Transverse colon (tissue), 4 donors: ENCODE measurements at regions not wholly inside any gene's neighbourhood (a gene's known extent, or its start where the extent isn't known, plus 50 kb on each side); places are given as distances from the start of the nearest gene placed in this dataset.

ENCODE experiments used
- DNase-seq: peaks from one replicate; pipeline ENCODE4 v3.0.0-alpha.2; 2019
- H3K27ac ChIP-seq, 4 donors: fragments of 200-600 bp; sonication (generic); 2 replicates each; pipeline ENCODE4 v1.5.1; 2016 to 2018; ENCODE audit warnings: inconsistent platforms in 4 of 4
- H3K27me3 ChIP-seq: fragments of 200-600 bp; sonication (generic); 2 replicates; pipeline ENCODE4 v1.5.1; 2017; ENCODE audit warnings: inconsistent platforms
- H3K36me3 ChIP-seq, 4 donors: fragments of 200-600 bp; sonication (generic); 2 replicates each; pipeline ENCODE4 v1.5.1; 2017 to 2019; ENCODE audit warnings: inconsistent platforms in 4 of 4
- H3K4me1 ChIP-seq, 4 donors: fragments of 200-600 bp; sonication (generic); 2 replicates each; pipeline ENCODE4 v1.5.1; 2017 to 2020; ENCODE audit warnings: inconsistent platforms in 4 of 4
- H3K4me3 ChIP-seq, 4 donors: fragments of 200-600 bp; sonication (generic); 1 replicate in 1 of 4; 2 replicates in 3 of 4; pipeline versions ENCODE4 v1.5.1 to v1.6.1; 2017 to 2019; ENCODE audit warnings: inconsistent platforms in 4 of 4
- H3K9me3 ChIP-seq, 2 donors: fragments of 200-600 bp; sonication (generic); 2 replicates each; pipeline ENCODE4 v1.5.1; 2017 to 2019; ENCODE audit warnings: inconsistent platforms in 2 of 2
- CTCF ChIP-seq, 5 experiments: fragments of 200-600 bp in 3 of 5; fragments of 450-650 bp in 2 of 5; sonication (generic) in 3 of 5; IDR thresholded peaks; 1 replicate in 2 of 5; 2 replicates in 3 of 5; pipeline ENCODE4 v1.5.1; 2016 to 2017; ENCODE audit warnings: antibody characterized with exemption in 5 of 5, inconsistent platforms in 3 of 5, mild to moderate bottlenecking in 2 of 5, moderate library complexity in 1 of 5
- EP300 ChIP-seq: sonication (generic); formaldehyde crosslinking; IDR thresholded peaks from one replicate; pipeline ENCODE4 v1.6.1; 2017; ENCODE audit warnings: antibody characterized with exemption, low read depth
- POLR2A ChIP-seq: fragments of 450-650 bp; IDR thresholded peaks from one replicate; pipeline ENCODE4 v1.6.1; 2016; ENCODE audit warnings: antibody characterized with exemption, mild to moderate bottlenecking, moderate library complexity
- POLR2AphosphoS5 ChIP-seq, 3 donors: sonication (generic); formaldehyde crosslinking; IDR thresholded peaks; one replicate each; pipeline ENCODE4 v1.6.1; 2016; ENCODE audit warnings: antibody characterized with exemption in 3 of 3
- WGBS, 2 donors: methylation state at CpG; one replicate each; pipeline ENCODE4 v1.1.5; 2018; ENCODE audit warnings: low coverage in 1 of 2; 5-methylcytosine and 5-hydroxymethylcytosine counted together
- in situ Hi-C, 4 donors: fragments of 200-750 bp; cut with MboI; loops; one replicate each; pipeline versions ENCODE4 v1.15.0 to v1.15.1; 2017; ENCODE audit warnings: low sequenced_read_pairs in 3 of 4, low pct_ligation_motif_present in 1 of 4, low pct_unique_long_range_greater_than_20kb in 1 of 4
- intact Hi-C: fragments of 100-400 bp; cut with DNase I; formaldehyde crosslinking; loops from one replicate; pipeline ENCODE4 v1.15.1; 2023; ENCODE audit warnings: low total_unique reads

GRCh38 chr1:188128761-188129160, 1300.0 kb downstream of the PLA2G4A start:
- in situ Hi-C loops (no loop called here), intact Hi-C loops (no loop called here)
- no peak for TF ChIP-seq EP300
- TF ChIP-seq POLR2A: no peak
- no peak for TF ChIP-seq POLR2AphosphoS5 (IDR thresholded peaks at IDR 0.05)
- TF ChIP-seq CTCF (IDR thresholded peaks at IDR 0.05): no peak
- Histone ChIP-seq H3K9me3 (no peaks in the 10 kb centered on the region), H3K4me1 (no peaks in the 10 kb centered on the region), H3K27me3 (no peaks in the 10 kb centered on the region), H3K36me3 (no peaks in the 10 kb centered on the region), H3K4me3 (no peak overlapping the region), H3K27ac (no peak overlapping the region)
- WGBS, 2 donors: 98% methylated on average over 3 of the region's 3 CpGs; no CpG with 5 or more reads in 1 of the 2 donors
- no peak for DNase-seq

- no peaks in the 10 kb centered on the region for H3K9me3 ChIP-seq
- H3K27me3 ChIP-seq: no peaks in the 10 kb centered on the region
- no peaks in the 10 kb centered on the region for H3K36me3 ChIP-seq
- in situ Hi-C loops: no loop called here
- H3K4me3 ChIP-seq: no peak overlapping the region
- TF ChIP-seq POLR2A: no peak
- TF ChIP-seq CTCF (IDR thresholded peaks at IDR 0.05): no peak
- no peak for TF ChIP-seq POLR2AphosphoS5 (IDR thresholded peaks at IDR 0.05)
- no peak for TF ChIP-seq EP300
- H3K4me1 ChIP-seq: no peaks in the 10 kb centered on the region
- WGBS, 2 donors: 53 to 66% methylated on average over 8 of the region's 8 CpGs
- intact Hi-C loops: no loop called here
- no peak for DNase-seq
- H3K27ac ChIP-seq: no peak overlapping the region
These were observed 1301.4 kb downstream of the PLA2G4A start for GRCh38 chr1:188129856-188130838.

- H3K4me1 ChIP-seq: no peaks in the 10 kb centered on the region
- no peak for TF ChIP-seq POLR2AphosphoS5 (IDR thresholded peaks at IDR 0.05)
- TF ChIP-seq CTCF (IDR thresholded peaks at IDR 0.05): no peak
- DNase-seq: no peak
- H3K4me3 ChIP-seq: no peak overlapping the region
- no peaks in the 10 kb centered on the region for H3K36me3 ChIP-seq
- in situ Hi-C loops (no loop called here), intact Hi-C loops (no loop called here)
- no peaks in the 10 kb centered on the region for H3K9me3 ChIP-seq
- 73 to 83% methylated on average over 2 of the region's 2 CpGs for WGBS, 2 donors
- no peak overlapping the region for H3K27ac ChIP-seq
- no peaks in the 10 kb centered on the region for H3K27me3 ChIP-seq
These were observed 1308.5 kb downstream of the PLA2G4A start for GRCh38 chr1:188137221-188137620.

GRCh38 chr1:188140958-188141357, 1312.2 kb downstream of the PLA2G4A start:
- Histone ChIP-seq H3K4me1 (no peaks in the 10 kb centered on the region), H3K9me3 (no peaks in the 10 kb centered on the region), H3K27ac (no peak overlapping the region), H3K27me3 (no peaks in the 10 kb centered on the region), H3K36me3 (no peaks in the 10 kb centered on the region), H3K4me3 (no peak overlapping the region)
- DNase-seq: no peak
- TF ChIP-seq CTCF (IDR thresholded peaks at IDR 0.05): no peak
- TF ChIP-seq EP300: no peak
- no peak for TF ChIP-seq POLR2AphosphoS5 (IDR thresholded peaks at IDR 0.05)
- no peak for TF ChIP-seq POLR2A
- intact Hi-C loops: no loop called here
- in situ Hi-C loops: no loop called here
- WGBS, 2 donors: 7 to 12% methylated on average over 2 of the region's 2 CpGs
